DMS79 treated with DMSO at 0.1 percent for 48 hours (cell line): ENCODE measurements at regions not wholly inside any gene's neighbourhood (a gene's known extent, or its start where the extent isn't known, plus 50 kb on each side); places are given as distances from the start of the nearest gene placed in this dataset.

Experiments used
- DNase-seq: peaks from one replicate; lab custom pipeline; 2025; lab: John Stamatoyannopoulos, UW

- DNase-seq: no peak
These were observed 144.2 kb upstream of the OTOS start for GRCh38 chr2:240284503-240285259.

- DNase-seq: no peak
These were observed 145.3 kb upstream of the OTOS start for GRCh38 chr2:240285725-240286124.

GRCh38 chr2:240286596-240286995 is 146.1 kb upstream of the OTOS start:
- DNase-seq: no peak

- DNase-seq: no peak
These were observed 146.6 kb upstream of the OTOS start for GRCh38 chr2:240287011-240287410.

GRCh38 chr2:240287496-240288086 is 147.1 kb upstream of the OTOS start:
- DNase-seq: no peak

DNA sequence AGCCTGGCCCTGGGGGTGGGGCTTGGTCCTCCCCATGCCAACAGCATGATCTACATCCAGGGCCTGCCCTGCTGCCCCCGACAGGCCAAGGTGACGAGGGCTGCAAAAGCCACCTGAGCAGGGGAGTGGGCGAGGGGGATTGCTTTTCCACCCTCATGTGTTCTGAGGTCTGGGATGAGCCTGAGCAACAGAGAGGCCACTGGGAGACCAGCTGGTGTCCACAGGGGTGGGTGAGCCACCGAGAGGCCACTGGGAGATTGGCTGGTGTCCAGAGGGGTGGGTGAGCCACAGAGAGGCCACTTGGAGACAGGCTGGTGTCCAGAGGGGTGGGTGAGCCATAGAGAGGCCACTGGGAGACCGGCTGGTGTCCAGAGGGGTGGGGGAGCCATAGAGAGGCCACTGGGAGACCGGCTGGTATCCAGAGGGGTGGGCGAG is 147.4 kb upstream of the GPC1 start:
- no peak for DNase-seq

- no peak for DNase-seq
These were observed 145.6 kb upstream of the GPC1 start for GRCh38 chr2:240289701-240290431.

GRCh38 chr2:240290432-240291336 is 144.8 kb upstream of the GPC1 start:
- no peak for DNase-seq

DNA sequence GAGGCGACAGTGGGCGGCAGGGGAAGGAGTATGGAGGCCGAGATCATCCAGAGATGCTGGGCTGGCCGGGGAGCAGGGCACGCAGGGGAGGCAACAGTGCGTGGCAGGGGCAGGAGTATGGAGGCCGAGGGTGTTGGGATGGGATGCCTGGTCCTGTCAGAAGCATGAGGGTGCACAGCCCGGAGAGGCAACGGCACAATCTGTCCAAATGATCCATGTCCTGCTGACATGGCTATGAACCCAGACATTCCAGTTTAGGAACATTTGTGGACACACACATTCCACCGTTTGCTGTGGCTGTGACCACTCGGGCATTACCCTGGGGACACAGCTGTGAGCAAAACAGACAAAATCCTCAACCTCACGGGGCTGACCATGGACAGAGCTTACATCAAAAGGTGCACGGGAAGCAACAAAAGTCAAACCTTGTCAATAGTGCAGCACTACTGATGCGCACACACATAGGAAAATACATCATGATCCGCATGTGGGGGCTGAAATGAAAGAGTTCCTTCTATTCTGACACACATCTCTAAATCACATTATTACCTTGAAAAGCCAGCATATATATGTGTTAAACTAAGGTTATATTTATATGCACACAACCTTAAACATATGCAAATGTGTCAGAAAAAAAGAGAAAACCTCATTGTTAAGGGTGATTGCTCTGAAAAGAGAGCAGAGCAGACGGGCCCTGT is 144.0 kb upstream of the GPC1 start:
- no peak for DNase-seq

- DNase-seq: no peak
These were observed 143.4 kb upstream of the GPC1 start for GRCh38 chr2:240292035-240292574.

DNA sequence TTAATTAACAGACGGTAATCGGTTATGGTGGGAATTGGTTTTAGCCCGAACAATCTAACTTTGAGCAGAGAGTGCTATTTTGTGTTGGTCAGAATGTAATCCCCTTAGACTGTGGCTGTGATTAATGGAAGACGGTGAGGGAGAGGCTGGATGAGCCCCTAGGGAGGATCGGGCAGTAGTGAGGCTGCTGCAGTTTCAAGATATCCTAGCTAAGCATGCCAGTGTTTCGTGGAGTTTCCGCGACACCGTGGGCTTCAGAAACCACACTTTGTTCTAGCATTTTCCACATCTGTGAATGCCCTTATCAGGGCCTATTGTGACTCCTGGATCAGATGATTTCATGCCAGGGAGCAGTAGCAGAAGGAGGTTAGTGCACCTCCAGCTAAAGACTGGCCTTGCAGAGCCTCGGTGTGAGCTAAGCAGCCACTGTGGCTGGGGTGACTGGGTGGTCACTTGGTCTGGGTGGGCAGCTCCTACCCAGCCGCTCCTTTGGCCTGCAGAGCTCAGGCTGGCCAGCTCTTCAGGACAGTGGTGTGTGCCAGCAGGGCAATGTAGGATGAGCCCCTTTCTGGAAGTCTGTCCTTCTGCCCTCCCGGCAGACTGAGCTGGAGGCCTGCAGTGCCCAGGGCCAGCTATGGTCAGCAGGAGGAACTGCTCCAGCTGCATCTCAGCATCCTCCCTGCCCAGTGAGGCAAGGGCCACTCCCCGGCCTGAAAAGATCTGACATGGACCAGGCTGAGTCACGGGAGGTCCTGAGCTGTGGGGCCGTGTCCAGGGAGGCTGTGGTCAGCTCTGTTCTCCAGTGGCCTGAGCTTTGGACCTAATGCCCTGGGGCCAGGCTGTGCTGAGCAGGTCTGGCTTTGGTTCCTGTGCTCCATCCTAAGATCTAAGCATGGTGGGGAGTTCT is 142.6 kb upstream of the GPC1 start:
- DNase-seq: no peak

GRCh38 chr2:240293557-240294461 is 141.7 kb upstream of the GPC1 start:
- DNase-seq: peak; percentile 81

GRCh38 chr2:240294514-240294913 is 140.9 kb upstream of the GPC1 start:
- DNase-seq: no peak

- no peak for DNase-seq
These were observed 140.0 kb upstream of the GPC1 start for GRCh38 chr2:240295256-240296103.

- DNase-seq: no peak
These were observed 139.4 kb upstream of the GPC1 start for GRCh38 chr2:240296104-240296406.

DNA sequence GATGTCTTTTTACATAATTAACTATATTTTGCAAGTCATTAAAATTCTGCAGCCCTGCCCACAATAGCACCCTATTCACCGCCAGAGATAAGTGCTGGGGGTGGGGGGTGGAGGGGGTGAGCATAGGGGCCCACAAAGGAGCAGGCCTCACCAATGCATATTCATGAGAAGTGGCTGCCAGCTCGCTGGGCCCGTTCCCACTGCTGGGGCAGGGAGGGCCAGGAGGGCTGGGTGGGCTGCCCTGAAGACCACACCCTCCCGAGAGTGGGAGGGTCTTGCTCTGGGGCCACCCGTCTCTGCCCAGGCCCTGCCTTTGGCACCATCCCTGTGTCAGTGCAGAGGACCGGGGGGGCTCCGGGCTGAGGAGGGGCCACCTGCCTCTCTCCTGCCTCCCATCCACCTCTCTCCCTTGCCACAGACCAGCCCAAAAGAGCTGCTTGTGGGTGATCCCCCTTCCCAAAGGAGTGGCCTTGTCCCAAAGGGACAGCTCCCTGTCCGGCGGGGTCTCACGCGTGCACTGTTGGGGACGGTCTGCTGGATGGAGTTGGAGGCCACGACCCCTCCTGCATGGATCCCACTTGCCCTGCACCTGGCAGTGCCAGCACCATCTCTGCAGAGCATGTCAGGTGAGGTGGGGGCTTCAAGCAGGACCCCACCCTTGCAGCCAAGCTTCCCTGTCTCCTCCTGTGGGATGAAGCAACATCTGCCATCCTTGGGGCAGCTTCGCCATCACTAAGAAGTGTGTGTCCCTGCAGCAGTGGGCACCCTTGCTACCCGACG is 138.8 kb upstream of the GPC1 start:
- no peak for DNase-seq
